SW480 (cell line): ENCODE measurements at regions not wholly inside any gene's neighbourhood (a gene's known extent, or its start where the extent isn't known, plus 50 kb on each side); places are given as distances from the start of the nearest gene placed in this dataset.

Experiments used
- DNase-seq: peaks from one replicate; pipeline ENCODE4 v3.0.0-alpha.2; 2016; ENCODE audit warnings: low spot score

DNA sequence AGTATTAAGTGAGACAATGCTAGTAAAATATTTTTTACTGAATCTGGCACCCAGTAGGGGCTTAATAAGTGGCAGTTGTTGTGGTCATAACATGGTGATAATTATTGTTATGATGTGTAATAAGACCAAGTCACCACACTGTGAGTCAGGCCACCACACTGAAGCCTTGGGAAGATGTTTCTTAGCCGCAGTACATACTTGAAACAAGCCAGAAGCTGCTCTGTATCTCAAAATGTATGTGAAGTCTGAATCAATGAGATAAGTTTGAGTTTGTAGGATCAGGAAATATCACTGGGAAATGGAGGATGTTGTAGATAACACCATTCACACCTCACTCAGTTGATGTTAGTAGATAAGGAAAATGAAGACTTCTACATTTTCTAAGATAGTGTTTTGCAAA, 51.3 kb upstream of the PTPN3 start:
- DNase-seq, result no peak

DNA sequence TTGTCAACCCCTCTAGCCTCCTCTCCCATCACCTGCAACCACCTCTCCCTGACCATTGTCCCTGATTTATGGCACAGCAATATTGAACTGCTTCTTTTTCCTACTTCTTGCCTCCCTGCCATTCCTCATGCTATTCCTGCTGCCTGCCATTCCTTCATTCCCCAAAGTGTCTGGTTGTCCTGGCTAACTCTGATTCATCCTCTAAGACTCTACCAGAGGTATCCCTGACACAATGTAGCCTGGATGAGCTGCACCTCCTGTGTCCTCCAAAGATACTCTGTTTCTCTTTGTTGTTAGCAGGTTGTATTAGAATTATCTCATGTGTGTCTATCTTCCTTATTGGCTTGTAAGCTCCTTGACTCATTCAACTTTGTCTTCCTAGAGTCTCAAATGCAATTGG, 53.5 kb upstream of the PTPN3 start:
- no peak for DNase-seq

DNA sequence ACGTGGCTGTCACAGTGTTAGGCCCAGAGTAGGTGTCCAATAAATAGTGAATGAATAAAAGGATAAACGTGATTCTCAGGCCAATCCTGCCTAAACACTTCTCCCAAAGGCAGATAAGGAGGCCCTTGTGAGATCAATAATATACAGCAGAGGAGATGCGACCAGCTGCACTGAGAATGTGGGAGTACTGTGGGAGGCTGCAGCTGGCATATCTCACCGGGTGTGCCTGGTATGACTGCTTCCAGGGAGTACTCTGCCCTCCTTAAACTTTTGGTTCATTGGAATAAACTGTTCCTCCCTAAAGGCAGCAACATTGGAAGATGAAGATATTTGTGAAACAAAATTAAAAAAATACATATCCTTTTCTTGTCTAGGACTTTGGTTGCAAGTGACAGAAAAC, 57.1 kb upstream of the PTPN3 start:
- DNase-seq, result no peak

DNA sequence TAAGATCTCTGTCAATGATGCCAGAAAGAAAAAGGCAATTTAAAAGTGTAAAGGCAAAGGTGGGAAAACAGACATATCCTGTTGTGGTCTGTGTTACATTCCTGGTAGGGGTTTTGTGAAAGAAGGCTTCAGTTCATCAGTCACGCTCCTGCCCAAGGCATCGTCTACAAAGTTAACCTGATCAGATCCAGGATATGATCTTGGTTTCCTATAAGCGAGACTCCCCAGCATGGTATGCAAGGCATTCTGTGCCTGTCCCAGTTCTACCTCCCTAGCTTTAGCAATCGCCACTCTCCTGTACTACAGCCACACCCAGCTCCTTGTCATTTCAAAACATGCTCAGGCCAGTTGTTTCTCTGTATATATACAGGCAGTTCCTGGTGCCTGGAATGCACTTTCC, 58.0 kb upstream of the PTPN3 start:
- DNase-seq, result peak; percentile 87

DNA sequence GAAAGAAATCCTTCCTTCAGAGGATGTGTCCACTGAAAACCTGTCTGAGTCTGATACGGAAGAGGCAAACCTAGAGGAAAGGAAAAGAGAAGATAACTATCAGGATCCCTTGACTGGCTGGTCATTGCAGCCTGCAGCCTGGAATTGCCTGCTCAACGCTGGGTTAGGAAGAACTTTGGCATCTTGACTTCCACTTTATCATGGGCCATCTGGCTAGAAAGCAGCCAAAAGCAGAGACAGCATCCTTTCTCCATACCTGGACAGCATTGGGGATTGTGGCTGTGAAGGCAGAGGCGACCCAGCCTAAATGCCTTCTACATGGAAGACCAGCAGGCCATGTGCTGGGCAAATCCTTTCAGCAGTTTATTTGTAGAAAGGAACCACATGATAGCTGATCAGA, 58.7 kb upstream of the PTPN3 start:
- no peak for DNase-seq

DNA sequence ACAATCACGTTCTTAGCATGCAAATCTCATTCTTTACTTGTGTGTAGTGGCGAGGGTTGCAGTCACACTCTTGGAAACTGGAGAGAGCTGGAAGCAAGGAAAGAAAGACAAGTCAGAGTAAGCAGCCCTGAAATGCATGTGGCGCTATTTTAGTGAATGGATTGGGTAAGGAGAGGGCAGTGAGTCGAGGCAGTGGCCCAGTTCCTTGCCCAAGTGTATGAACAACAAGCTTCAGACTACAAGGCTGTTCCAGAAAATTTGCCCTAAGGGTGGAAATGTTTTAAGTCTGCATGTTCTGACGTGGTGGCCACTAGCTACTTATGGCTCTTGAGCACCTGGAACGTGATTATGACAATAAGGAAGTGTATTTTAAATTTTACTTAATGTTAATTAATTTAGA, 59.4 kb upstream of the PTPN3 start:
- no peak for DNase-seq

DNA sequence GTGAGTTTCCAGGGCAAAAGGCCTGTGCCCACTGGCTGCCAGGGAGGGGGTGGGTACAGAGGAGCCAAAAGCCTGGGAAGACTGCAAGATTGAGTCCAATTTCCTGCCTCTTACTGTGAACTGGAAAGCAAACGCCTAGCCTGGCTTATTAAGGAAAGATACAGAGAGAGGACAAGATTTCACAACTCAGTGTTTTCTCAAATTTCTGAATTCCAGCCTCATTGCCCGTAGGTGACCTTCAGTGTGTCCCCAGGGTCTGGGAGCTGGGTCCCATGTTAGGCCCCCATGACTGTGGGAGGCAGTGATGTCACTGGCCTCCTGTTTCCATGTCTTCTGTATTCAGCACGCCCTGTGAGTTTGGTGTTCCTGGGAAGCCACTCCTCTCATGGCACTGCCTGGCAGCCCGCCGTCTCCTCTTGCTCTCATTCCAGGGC, 60.6 kb upstream of the PTPN3 start:
- DNase-seq, result no peak

DNA sequence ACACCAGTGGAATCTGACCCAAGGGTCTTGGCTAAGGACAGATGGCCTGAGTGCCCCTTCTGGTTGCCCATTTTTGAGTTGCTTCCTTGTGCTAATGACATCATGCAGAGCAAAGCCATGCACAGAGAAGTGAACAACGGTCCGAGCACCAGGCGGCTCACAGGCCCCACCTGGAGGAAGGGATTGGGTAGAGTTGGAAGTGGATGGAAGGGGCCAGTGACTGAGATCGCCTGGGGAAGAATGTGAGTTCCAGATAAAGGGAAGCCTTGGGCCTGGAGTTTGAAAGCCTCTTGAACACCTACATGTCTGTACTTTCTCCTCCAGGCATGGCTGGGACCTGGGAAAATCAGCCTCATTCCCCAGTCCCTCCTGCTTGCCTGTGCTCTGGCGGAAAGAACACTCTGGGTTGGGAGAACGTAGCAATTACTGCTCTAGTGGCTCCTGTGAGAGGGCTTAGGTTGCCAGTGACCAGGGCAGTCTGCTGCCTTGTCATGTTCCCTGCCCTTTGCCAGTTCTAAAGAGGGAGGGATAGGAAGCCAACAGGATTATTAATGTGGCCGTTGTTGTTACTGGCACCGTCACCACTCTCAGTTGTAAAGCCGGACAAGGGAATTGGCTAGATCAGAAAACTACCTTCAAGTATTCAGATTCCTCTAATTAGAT, 62.5 kb upstream of the PTPN3 start:
- no peak for DNase-seq

DNA sequence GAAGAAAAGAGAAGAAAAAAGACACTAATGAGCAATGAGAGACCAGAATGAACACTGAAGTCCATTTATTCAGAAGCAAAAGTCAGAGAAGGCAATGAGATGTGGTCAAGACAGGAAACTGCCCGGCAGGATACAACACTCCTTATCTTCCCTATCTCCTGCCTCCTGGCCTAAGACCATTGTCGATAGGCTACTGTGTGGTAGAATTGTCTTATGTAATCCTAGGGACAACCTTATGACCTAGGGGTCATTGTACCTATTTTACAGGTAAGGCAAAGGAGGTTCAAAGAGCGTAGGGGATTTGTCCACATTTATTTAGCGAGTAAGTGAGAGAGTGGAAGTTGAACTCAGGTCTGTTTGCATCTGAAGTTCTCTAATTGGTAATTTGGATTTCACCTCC, 63.0 kb upstream of the PTPN3 start:
- no peak for DNase-seq

DNA sequence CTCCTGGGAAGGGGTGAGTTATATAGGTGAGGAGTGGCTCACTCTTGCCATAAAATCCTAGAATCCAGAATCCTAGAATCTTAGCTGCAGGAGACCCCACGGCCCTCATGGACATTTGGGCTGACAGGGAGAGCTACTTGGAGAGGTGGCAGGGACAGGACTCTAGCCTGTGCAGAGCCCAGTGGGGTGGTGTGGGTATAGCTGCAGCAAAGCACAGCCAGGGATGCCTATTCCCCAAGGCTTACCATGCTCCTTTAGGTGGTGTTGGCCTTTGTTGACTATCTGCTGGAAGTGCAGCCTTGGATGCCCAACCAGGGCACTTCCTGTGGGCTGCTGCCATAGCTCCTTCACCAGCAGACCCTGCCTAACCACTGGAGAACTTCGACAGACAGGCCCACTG, 70.0 kb upstream of the PTPN3 start:
- no peak for DNase-seq

DNA sequence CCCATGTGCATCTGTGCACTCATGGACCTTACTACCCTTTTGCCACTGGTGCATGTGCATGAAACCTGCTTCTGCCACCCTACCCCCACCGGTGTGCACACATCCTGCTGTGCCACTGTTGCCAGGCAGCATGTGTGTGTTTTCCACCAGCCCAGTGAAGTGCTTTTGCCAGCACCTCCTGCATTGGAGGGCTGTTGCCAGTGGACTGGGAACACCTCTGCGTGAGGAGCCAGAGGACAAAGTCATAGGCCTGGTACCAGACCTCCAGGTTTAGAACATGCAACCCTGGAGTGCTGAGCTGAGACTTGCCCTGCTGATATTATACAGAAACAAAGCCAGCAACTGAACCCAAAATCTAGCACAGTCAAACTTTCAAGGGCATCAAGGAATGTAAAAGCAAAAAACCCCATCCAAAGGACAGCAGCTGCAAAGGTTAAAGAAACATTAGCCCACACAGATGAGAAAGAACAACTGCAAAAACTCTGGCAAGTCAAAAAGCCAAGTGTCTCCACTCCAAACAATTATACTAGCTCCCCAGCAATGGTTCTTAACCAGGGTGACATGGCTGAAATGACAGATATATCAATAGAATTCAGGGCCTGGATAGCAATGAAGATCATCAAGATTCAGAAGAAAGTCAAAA, 70.6 kb upstream of the PTPN3 start:
- no peak for DNase-seq

DNA sequence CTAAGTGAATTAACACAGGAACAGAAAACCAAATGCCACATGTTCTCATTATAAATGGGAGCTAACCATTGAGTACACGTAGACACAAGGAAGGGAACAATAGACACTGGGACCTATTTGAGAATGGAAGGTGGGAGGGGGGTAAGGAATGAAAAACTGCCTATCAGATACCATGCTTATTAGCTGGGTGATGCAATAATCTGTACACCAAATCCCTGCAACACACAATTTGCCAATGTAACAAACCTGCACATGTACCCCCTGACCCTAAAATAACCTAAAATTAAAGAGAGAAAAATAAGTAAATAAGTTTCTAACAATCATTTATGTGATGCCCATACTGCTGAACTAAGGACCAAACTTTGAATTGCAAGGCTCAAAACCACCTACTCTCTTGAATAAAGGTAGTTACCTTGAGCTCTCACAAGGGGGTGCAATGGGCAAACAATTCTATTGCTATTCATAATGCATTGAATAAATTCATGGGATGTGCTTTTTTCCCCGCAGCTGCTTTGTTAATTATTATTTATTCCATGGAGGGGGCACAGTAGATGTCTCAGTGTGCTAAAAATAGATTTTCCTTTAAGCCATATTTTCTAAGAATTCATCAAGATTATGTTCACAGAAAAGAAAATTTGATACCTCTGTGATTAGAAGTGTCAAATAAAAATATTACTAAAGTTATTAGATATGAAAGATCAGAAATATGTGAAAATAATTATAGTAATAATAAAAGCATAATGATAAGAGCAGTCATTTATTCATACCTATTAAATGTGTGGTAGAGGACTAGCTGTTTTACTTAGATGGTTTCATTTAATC, 76.2 kb upstream of the PTPN3 start:
- DNase-seq, result peak; percentile 62

DNA sequence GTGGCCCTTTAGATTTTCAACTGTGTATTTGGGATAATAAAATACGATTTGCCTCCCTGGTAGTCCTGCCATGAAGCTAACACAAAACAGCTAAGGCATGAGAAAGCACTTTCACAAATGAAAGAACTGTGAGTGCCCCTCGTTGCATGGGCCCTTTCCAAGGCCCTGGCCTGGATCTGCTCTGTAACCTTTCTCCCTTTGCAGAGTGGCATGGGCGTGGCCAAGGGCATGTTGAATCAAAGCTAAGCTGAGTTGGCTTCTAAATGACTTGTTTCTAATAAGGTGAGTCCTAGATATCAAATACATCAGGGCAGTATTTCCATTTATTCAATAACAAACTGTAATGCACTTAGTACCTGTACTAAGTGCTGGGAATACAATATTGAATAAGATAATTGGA, 78.7 kb upstream of the PTPN3 start:
- no peak for DNase-seq

DNA sequence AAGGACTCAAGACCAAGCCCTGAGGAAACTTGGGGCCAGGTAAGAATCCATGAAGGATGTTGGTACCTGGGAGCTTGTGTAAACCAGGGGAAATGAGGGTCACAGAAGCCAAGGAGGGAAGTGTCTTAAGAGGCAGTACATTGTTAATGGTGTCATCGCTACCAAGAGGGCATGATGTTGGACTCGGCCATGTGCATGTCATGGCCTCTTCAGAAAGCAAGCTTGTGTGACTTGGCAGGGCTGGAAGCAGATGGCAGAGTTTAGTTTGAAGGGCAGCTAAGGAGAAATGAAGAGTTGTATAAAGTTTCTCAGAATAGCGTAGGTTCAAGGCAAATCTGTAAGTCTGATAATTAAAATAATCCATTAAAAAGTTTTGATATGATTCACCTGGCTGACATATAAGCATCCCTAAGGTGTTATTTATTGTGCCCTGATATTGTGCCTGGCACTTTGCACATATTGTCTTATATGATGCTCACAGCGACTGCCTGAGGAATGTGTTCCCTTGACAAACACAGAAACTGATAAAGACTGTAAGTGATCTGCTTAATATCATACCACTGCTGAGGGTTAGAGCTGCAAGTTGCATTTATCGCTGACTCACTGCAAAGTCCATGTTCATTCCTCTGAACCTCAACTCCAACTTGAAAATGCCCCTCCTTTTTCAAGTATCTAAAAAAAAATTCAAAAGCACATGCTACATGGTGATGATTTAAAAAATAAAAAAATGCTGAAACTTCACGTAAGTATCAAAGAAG, 81.3 kb upstream of the PTPN3 start:
- no peak for DNase-seq

DNA sequence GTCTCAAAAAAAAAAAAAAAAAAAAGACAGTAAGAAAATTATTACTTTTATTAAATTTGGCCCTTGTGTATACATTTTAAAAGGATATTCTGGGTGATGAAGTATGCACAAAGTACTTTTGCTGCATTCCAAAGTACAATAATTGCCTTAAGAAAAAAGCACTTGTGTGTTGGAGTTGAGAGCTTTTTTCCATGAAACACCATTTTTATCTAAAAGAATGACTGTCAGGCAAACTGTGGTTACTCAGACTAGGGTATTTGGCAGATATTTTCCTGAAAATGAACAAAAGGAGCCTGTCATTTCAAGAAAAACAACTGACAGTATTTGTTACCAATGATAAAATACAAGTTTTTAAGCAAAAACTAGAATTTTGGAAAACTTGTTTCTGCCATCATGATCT, 84.3 kb upstream of the PTPN3 start:
- no peak for DNase-seq

DNA sequence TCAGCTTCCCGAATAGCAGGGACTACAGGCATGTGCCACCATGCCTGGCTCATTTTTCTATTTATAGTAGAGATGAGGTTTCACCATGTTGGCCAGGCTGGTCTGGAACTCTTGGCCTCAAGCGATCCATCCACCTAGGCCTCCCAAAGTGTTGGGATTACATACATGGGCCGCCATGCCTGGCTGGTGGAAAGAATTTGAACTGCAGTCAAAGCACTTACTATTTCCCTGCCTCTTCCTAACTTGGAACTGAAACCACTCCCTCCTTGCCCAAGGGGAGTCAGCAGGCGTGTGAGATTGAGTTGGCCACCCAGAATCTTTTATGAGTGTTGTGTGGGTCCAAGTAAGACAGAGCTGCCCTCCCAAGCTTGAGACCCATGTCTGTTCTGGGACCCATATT, 86.1 kb upstream of the PTPN3 start:
- DNase-seq, result no peak

DNA sequence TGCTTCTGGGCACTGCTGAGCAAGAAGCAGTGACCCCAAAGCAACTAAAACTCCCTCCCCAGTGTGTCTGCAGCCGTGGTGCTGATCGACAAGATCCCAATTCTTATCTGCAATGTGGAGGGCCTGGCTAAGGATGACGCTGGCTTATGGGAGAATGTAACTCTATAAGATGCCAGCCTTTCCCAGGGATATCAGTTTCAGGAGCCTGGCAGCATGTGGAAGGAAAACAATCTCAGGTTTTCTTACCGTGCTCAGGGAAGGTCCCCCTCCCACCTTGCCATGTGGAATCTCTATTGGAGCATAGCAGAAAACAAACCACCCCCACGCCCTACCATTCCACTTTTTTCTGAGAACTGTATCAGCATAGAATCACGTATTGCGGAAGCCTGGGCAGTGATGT, 87.7 kb upstream of the PTPN3 start:
- DNase-seq, result no peak

DNA sequence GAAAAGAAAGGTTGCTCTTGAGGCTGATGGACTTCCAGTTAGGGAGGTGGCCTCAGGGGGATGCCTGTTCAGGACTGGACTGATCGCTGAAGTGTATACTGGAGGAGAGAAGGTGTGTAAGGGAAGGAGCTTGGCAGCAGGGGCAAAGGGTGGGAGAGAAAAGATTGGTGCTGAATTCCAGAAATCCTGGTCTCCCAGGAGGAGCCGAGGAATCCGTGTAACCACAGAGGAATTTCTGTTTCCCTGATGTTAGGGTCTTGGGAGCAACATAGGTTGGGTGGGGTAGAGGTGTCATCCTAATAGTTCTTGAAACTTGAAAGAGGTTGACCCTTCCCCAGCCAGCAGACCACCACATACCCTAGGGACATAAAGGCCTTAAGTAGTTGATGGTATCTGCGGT, 88.9 kb upstream of the PTPN3 start:
- DNase-seq, result no peak

DNA sequence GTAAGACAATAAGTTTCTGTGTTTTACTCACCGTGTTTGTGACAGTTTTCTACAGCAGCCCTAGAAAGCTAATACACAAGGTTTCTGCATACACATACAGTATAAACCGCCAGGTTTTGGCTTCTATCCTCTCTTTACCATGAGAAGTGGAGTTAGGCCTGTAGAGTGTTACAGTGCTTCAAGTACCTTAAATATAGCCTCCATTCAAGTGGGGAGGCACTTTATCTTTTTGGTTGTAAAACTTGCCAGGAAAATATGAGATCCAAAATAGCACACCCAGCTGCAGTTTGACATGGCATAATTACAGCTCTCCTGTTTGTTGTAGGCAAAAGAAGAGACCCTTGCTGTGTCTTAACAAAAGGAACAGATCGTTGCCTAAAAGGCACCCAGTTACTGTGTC, 90.3 kb upstream of the PTPN3 start:
- no peak for DNase-seq

DNA sequence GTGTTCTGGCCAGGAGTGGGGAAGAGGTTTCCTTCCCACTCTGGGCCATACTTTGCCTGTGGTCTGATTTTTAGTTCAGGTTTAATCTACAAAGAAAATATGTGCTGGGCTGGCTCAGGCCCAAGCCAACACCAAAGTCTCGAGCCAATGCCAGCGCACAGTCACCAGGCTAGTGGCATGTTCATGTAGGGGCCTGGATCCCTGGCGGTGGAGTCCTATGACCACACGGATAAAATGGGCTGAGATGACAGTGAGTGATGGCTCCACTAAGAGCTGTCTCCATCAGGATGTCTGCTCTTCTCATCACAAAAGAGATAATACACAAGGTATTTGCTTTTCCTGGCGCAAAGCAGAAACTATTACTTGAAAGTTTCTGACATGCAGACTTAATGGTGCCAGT, 92.9 kb upstream of the PTPN3 start:
- no peak for DNase-seq

DNA sequence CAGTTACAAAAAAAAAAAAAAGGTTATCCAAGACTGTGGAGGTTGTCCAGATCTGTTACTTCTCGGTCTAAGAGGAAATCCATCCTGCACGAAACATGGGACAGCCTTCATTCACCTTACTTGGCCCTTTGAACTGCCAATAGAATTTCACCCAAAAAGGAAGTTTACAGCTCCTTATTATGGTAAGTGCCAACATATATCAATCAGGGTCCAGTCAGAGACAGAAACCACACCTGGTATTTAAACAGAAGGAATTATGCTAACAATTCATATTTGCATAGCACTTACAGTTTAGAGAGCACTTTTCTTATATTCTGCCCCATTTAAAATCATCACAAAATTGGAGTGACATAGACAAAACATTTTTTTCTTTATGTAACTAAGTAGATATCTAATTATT, 93.6 kb upstream of the PTPN3 start:
- DNase-seq, result no peak

DNA sequence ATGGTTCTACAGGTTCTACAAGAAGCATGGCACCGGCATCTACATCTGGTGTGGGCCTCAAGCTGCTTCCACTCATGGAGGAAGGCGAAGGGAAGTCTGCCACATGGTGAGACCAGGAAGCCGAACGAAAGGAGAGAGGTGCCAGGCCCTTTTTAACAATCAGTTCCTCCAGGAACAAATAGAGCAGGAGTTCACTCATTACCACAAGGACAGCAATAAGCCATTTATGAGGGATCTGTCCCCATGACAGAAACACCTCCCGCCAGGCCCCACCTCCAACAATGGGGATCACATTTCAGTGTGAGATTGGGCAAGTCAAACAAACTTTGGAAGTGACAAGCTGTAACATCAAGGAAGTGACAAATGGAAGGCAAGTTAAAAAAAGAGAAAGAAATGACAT, 95.5 kb upstream of the PTPN3 start:
- no peak for DNase-seq

DNA sequence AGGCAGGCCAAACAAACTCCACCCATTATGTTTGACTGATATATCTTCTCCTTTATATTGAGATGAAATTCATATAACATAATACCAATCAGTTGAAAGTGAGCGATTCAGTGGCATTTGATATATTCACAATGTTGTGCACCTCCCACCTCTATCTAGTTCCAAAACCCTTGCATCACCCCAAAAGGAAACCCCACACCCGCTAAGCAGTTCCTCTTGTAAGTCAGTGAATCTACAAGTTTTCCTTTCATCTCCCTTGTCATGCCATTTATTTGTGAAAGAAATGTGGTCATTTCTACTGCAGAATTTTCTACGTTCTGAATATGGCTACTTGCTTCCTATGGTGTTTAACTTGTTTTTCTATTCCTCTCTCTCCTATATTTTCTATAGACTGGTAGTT, 99.4 kb upstream of the PTPN3 start:
- DNase-seq, result no peak
